ENCODE measurements at regions not wholly inside any gene's neighbourhood (a gene's known extent, or its start where the extent isn't known, plus 50 kb on each side); places are given as distances from the start of the nearest gene placed in this dataset.

DNA sequence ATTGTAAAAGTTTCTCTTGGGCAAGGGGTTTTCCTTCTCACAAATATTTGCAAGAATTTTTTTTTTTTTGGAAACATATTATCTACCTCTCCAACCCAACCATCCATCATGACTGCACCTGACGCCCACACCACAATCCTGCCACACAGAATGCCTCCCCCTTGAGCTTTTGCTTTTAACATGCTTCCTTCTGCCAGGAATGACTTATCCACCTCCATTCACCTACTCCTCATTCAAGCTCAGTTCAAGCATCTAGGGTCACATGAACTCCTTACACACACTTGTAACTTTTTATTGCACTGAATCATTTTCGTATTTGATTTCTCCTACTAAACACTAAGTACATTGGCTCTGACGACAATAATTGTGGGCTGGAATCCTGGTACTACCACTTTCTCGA is 660.1 kb upstream of the AUTS2 start:
- TF ChIP-seq, protein P1, sequence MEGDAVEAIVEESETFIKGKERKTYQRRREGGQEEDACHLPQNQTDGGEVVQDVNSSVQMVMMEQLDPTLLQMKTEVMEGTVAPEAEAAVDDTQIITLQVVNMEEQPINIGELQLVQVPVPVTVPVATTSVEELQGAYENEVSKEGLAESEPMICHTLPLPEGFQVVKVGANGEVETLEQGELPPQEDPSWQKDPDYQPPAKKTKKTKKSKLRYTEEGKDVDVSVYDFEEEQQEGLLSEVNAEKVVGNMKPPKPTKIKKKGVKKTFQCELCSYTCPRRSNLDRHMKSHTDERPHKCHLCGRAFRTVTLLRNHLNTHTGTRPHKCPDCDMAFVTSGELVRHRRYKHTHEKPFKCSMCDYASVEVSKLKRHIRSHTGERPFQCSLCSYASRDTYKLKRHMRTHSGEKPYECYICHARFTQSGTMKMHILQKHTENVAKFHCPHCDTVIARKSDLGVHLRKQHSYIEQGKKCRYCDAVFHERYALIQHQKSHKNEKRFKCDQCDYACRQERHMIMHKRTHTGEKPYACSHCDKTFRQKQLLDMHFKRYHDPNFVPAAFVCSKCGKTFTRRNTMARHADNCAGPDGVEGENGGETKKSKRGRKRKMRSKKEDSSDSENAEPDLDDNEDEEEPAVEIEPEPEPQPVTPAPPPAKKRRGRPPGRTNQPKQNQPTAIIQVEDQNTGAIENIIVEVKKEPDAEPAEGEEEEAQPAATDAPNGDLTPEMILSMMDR (conservative IDR thresholded peaks at IDR 0.05; ENCODE audit: low read length): no peak
- TF ChIP-seq EZH2phosphoT487 (IDR thresholded peaks at IDR 0.05; ENCODE audit: borderline replicate concordance): no peak
